Left cardiac atrium (tissue), 4 donors: ENCODE measurements at regions not wholly inside any gene's neighbourhood (a gene's known extent, or its start where the extent isn't known, plus 50 kb on each side); places are given as distances from the start of the nearest gene placed in this dataset.
A peak's percentile ranks its signal among the peaks of the same experiment; 100 is the strongest.

ENCODE experiments used
- ATAC-seq, 2 donors: fragments of 200-7000 bp; cut with Tn5 transposase; one replicate each; pipeline ENCODE4 v1.9.1; 2020; ENCODE audit warnings: mild to moderate bottlenecking in 2 of 2, moderate library complexity in 2 of 2
- DNase-seq: peaks from one replicate; pipeline ENCODE4 v3.0.0-alpha.2; 2020
- intact Hi-C, 2 donors: fragments of 100-400 bp; cut with DNase I; formaldehyde crosslinking; loops; one replicate each; pipeline versions ENCODE4 v1.14.1 to v1.15.1; 2022 to 2023
- donor health status: DM: no; HTN: yes; CAD: no.
- donor health status: DM: no; HTN: yes; CAD: no; lungs with severe emphysema.
- donor health status: DM: yes; HTN: yes; CAD: no.
- donor health status: Dilated cardiomyopathy.

DNA sequence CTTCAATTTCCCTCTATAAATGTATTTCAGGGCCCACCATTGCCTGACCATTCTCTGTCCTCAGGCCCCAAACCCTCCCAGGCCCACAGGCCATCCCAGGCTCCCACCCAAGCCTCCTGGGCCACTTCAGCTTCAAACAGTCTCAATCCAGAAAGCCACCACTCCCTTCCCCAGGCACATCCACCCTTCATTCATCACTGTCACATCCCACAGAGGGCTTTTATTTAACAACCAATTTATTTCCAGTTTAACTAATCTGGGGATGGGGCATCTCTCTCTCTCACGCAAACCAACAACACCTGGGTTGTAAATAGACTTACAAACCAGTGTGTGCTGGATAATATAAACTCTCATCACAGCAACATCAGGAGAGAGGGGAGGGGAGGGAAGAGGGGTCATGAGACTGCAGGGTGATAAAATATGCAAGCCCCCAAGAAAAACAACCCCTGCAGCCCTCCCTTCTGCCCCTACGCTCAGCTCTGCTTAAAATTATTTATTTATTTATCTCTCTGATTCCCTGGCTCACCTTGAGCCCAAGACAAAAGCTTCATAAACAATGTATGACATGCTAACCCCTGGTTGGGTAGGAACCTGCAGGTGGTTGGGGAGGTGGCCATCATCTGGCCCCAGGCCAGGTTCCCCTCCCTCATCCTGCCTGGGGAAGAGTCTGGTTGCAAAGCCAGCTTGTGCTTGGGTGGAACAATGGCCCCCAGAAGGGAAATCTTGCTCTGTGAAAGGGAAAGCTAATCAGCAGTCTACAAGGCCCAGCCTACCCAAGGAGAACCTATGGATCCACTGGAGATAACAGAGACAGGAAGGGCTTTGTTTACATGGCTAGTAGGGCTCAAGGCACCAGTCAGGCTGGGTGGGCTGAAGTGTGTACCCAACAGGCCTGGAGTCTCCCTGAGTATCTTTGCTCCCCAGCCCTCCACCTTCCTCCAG is 359.2 kb downstream of the BUD13 start:
- ATAC-seq (no peak), DNase-seq (no peak)
- intact Hi-C loops: no loop called here

DNA sequence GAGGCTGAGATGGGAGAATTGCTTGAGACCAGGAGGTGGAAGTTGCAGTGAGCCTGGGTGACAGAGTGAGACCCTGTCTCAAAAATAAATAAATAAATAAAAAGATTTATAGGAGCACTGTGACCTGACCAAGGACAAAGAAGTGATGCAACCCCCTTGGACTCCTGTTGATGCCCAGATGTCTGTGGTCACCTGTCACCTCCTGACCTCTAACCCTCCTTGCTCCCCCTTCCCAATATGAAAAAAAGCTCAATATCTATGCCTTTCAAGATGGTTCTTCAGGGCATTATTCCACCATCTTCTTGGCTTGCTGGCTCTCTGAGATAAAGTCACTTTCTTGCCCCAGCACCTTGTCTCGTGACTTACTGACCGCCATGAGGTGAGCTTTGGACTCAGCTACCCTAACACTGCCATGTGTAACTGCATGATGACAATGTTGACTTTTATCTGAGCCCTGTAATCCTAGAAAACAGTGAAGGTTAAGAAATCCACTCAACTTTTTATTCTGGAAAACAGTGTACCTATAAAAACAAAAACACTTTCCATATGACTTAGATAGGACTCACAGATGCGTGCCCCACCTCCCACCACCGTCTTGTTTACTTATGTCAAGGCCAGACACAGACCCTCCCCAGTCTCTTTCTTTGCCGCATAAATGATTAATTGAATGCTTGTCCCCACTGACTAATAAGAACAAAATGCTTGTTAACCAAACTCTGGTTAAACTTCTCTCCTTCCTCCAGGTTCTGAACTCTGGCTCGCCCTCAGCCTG is 360.5 kb downstream of the BUD13 start:
- intact Hi-C loops: no loop called here
- no peak for ATAC-seq
- no peak for DNase-seq

DNA sequence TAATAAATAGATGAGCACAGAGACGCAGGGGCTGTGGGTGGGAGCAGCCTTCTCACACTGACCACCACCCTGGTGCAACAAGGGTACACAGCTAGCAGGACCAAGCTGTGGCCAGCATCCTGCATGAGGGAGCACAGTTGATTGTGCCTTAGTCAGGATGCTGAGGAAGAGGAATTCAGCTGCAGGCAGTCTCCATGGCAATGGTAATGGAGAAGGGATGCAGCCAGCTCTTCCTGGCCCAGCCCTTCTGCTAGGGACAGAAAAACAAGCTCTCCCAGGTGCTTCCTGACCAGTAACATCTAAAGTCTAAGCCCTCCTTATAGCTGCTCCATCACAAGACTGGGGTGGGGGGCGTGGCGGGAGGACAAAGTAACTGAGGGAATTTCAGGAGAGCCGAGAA is 363.5 kb downstream of the BUD13 start:
- DNase-seq (no peak), ATAC-seq (no peak)
- intact Hi-C loops: no loop called here

DNA sequence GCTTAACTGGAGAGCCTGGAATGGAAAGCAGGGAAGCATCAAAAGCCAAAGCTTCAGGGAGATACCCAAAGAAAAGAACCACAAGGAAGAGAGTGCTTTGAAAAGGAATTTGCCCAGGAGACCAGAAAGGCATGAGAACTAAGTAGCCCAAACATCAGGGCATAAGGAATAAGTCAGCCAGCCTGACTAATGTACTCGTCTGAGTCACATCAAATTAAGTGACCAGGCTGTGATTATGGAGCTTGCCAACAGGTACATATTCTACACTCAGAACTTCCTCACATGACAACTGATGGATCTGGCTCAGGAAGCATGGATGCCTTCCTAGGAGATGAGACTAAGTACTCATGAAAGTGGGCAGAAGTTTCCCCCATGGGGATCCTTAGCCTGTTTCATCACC is 366.7 kb downstream of the BUD13 start:
- DNase-seq: no peak
- intact Hi-C loops: no loop called here
- no peak for ATAC-seq

DNA sequence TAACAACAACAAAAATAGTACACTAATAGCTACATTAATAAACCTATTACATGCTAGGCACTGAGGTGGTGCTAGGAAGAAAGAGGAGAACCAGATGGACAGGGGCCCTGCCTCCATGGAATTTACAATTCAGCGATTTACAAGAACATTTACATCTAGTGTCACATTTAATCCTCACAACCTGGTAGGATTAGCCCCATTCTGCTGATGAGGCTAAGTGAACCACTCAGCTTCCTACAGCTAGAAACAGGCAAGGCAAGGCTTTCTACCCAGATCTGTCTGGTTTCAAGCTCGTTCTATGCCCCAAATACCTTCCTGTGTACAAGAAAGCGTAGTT is 368.4 kb downstream of the BUD13 start:
- ATAC-seq (no peak), DNase-seq (no peak)
- intact Hi-C loops: no loop called here

DNA sequence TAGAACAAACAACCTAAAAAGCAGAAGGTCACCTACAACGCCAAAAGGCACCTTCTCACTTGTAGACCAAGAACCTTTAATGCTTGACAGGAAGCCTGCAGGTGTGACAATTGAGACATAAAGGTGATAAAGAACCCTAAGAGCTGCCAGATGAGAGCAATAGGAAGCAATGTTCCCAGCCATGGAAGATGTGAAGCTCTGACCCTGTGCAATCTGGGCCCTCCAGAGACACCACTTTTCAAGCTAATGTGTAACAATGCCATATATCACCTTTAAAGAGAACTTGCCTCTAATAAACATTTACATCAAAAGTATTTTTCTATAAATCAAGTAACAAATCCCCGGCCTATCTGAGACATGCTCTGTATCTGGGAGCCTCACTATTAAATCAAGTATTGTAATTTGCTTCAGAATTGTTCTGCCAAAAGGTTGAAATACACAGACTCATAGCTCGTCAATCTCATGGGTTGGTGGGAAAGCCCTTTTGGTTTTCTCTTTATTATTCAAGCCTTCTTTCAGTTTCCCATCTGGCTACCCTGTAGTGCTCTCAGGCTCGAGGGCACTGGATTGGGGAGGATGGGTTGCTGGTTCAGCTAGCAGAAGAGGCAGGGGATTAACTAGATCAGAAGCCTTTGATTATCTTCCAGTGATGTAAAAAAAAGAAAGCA is 368.9 kb downstream of the BUD13 start:
- intact Hi-C loops: no loop called here
- no peak for ATAC-seq

DNA sequence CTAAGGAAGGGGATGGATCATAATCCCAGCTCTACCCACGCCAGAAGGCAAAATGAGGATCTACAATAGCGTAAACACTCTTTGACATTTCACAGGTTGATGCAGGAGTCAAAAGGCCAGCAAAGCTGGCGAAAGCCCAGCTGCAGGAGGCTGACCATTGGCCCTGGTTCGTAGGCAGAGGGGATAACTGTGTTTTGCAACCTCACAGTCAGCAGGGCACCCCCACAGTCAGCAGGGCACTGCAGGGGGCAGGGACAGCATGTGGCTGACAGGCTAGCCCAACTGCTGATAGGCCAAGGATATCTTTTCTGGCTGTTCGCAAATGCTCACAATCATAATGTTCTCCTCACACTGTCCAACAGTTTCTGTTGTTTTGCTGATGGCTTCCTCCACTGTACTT is 372.7 kb downstream of the BUD13 start:
- no peak for DNase-seq
- ATAC-seq: no peak
- intact Hi-C loops: no loop called here

More for the DNA sequence above, 368.9 kb downstream of the BUD13 start:
- DNase-seq: no peak

DNA sequence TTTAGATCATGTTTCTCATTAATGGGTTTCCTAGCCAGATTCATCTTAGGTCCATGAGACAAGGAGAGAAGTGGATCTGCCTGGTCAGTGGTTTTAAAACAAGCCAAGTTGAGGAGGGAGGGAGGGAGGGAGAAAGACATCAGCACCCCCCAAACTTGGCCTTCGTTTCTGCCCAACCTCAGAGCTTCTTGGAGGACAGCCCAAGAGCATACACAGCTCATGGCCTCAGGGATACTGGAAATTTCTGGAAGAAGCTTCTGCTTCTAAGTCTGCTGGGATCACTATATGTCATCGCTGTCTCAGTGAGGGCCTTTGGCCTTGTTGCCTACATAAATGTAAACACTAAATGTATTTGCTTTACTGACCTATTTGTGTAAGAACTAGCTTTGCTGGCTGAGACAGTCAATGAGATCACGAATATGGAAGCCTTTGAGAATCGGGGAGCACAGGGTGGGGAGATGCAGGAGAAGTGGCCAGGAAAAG is 375.1 kb downstream of the BUD13 start:
- no peak for DNase-seq
- intact Hi-C loops: no loop called here
- no peak for ATAC-seq

DNA sequence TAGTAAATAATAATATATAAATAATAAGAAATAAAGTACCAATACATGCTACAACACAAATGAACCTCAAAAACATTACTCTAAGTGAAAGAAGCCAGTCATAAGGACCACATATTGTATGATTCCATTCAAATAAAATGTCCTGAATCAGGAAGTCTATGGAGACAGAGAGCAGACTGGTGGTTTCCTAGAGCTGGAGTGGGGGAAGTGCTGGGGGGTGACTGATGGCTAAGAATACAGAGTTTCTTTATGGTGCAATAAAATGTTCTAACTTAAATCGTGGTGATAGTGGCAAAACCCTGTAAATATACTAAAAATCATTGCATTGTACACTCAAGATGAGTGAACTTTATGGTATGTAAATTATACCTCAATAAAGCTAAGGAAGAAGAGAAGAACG is 376.5 kb downstream of the BUD13 start:
- no peak for DNase-seq
- intact Hi-C loops: no loop called here
- ATAC-seq: no peak

DNA sequence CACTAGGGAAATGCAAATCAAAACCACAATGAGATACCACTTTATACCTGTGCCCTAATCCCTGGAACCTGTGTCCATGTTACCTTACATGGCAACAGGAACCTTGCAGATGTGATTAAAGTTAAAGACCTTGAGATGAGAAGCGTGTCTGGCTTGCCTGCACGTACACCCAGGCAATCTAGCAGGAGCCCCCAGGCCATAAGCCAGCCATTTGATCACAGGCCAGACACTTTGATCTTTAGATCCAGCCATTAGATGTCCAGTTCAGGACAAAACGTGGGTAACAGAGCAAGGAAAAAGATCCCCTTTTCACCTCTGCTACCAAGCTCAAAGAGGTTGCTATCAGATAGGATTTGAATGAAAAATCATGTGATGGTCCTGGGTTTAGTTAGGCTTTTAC is 378.8 kb downstream of the BUD13 start:
- DNase-seq: no peak
- no peak for ATAC-seq
- intact Hi-C loops: no loop called here

DNA sequence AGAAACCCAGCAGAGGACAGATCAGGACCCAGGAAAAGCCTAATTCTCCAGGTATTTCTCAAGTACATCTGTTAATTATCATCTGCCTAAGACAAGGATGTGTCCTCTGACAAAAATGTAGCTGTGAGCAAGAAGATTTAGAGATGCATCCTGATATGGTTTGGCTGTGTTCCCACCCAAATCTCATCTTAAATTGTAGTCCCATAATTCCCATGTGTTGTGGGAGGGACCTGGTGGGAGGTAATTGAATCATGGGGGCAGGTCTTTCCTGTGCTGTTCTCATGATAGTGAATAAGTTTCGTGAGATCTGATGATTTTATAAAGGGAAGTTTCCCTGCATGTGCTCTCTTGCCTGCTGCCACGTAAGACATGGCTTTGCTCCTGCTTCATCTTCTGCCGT is 381.8 kb downstream of the BUD13 start:
- ATAC-seq (no peak), DNase-seq (no peak)
- intact Hi-C loops: no loop called here

DNA sequence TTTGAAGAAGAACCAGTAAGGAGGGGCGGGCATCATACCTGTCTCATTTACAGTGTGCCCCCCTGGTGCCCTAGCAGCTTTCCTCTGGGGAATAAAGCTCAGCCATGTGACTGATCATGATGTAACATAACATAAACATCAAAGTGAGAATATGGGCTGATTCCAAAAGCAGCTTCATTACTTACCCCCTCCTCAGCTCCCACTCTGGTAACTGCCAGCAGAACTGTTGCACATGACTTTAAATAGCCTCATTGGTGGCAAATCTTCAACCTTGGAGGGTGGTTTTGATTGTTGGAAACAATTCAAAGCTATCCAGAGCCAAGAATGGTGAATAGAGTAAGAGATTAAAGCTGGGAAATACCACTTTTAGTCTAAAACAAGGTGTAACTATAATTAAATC is 384.6 kb downstream of the BUD13 start:
- ATAC-seq (no peak), DNase-seq (no peak)
- intact Hi-C loops: no loop called here

DNA sequence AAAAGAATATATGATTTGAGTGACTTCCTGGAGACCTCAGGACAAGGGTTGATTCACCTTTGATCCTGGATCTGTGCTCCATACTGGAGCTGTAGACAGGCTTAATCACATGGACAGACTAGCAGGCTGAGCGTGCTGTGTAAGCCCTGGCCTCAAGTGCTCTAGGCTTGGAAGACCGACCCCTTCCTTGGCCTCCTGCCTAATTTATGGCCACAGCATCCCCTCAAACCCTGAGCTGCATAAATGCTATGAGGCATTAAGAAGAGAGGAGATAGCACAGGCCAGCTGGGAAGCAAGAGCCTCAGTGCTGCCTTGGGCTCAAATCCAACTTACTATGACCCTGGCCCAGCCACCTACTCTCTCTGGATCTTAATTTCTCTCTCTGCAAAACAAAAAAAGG is 385.1 kb downstream of the BUD13 start:
- intact Hi-C loops: no loop called here
- ATAC-seq (no peak), DNase-seq (no peak)

DNA sequence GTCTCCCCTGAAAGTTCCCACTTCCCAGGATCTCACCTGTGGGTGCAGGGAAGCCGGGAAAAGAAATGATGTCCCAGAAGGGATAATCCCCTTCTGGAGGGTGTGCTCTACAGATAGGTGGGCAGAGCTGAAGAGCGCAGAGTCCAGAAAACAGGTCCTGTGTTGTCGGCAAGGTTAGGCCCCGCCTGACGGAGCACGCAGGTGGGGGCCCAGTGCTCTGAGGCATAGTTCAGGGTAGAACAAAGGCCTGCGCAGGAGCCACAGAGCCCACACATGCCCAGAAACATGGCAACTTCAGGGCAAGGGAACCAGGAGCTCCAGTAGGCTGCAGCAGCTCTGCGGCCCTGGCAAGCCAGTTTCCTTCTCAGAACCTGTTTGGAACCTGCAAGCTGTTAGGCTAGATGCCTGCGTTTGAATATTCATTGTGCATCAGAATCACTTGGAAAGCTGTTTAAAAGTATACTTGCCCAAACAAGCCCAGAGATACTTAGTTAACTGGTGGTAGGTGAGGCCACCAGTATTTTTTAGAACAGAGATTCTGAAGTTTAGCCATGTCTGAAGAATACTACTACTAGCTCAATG is 386.6 kb downstream of the BUD13 start:
- DNase-seq (no peak), ATAC-seq (no peak)
- intact Hi-C loops: no loop called here

DNA sequence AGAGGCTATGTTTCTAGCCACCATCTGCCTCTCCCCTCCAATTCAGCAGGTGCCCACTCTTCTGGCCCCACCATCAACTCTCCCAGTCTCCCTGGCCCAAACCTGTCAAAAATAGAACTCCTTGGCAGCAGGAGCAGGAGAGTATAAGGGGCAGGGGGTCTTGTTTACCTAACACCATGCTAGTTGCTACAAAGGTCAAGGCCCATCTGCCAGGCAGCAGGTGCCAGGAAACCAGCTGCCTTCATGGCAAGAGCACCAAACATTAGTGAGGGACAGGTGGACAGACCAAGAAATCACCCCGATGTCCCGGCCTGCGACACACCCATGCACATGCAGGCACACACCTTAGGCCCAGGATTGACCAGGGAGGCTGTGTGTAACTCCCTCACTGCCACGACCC is 387.9 kb downstream of the BUD13 start:
- intact Hi-C loops: no loop called here
- ATAC-seq (no peak), DNase-seq (no peak)

DNA sequence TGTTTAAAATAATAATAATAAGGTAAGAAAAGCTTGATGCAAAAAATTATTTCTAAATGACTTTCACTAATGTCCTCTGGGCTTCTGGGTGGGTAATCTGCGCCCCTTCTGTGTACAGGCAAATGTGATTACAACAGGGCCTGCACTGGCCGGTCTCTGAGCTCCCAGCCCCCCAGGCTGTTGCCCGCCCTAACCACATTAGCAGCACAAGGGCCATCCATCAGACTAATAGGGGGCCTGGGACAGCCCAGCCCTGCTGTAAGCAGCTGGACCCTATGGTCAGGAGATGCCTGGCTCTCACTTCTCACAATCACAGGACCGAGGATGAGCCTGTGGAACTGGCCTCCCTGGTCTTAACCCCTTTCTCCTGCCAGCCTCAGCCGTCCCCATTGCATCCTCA is 388.4 kb downstream of the BUD13 start:
- intact Hi-C loops: no loop called here
- ATAC-seq (no peak), DNase-seq (no peak)

DNA sequence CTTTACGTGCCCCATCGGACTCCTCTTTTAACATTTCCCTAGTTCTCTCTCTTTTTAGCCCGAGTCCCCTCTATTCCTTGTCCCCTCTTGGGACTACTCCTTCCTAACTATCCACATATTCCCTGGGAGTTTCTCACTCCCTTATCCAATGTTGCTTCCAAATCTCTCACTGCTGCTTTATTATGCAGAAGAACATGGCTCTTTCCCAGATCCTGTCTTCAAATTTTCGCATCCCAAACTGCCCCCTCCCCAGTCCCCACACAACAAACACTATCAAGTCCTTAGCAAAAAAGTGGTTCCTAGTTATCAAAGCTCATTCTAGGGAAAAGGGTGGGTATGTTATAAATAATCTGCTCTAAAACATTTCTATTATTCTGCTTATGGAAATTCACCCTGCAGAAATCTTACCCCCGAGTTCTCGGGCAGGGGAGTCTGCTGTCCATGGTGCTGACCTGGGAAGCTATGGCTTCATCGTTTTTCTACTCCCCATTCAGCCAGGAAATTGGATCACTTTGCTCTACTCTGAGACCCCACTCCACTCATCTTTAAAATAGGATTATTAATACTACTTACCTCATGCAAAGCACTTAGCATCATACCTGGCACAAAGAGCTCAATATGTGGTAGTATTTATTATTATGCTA is 393.5 kb downstream of the BUD13 start:
- DNase-seq (peak; percentile 44), ATAC-seq (no peak)
- intact Hi-C loops: no loop called here

DNA sequence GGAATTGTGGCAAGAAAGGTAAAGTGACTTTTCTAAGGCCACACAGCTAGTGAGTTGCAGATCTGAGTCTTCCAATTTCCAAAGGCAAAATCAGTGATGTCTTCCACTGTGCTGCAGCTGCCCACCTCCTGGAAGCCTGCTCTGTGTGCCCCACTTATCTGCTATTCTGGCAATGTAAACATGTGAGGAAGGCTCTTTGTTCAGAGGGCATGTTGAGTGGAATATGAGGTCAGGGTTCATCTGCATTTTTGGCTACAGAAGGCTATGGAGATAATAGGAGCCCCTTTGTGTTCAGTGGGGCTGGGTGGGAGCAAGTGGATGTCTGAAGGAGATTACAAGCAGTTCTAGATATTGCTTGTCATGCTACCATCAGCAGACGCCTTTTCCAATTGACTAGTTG is 396.2 kb downstream of the BUD13 start:
- DNase-seq: no peak
- no peak for ATAC-seq
- intact Hi-C loops: no loop called here

DNA sequence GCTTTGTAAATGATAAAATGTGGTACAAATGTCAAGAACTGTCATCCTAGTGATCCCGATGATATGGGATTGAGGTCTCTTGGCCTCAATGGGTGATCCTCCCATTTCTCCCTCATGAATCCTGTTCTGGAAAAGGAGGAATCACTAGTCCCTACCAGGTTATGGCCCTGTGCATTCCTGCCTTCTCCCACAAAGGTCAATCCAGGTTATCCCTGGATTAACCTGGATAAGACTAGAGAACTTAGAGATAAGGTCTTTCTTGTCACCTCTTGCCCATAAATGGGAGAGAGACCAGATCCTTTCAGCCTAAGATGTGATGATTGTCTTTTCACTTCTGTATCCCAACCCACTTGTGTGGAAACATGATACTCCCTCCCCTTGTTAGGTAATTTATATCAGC is 396.7 kb downstream of the BUD13 start:
- intact Hi-C loops: no loop called here

More for the DNA sequence above, 396.7 kb downstream of the BUD13 start:
- no peak for DNase-seq
- no peak for ATAC-seq
